Left forelimb (tissue), 1 donor: ENCODE measurements at regions not wholly inside any gene's neighbourhood (a gene's known extent, or its start where the extent isn't known, plus 50 kb on each side); places are given as distances from the start of the nearest gene placed in this dataset.
A peak's percentile ranks its signal among the peaks of the same experiment; 100 is the strongest.
"Not testable (repeated sequence)": the region's sequence is repeated elsewhere in the genome, so short reads cannot be mapped to it uniquely, and the experiment has no call there.

Source experiments
- DNase-seq: peaks from one replicate; pipeline ENCODE4 v3.0.0-alpha.2; 2018; ENCODE audit warnings: low spot score

- no peak for DNase-seq
Measured at GRCh38 chr5:90285581-90285980, 124.0 kb downstream of the CETN3 start.

GRCh38 chr5:90284375-90284774 lies 125.2 kb downstream of the CETN3 start:
- DNase-seq = no peak

- DNase-seq = no peak
Measured at GRCh38 chr5:90279091-90279490, 130.5 kb downstream of the CETN3 start.

DNA sequence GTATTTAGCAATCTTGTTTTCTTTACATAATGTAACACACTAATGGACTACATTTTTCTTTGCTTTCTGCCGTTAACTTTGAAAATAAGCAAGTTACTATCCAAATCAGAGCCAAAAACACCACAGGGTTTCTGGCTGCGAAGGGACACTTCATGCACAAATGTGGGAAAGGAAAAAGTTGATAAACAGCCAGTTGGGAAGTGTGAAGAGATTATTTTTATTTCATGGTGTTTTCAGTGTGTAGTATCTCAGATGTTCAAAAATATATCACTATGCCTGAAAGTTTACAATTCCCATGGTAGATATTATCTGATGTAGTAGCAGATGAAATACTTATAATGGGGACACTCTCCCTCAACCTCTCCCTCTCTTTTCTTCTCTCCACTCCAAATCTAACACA lies 135.3 kb downstream of the CETN3 start:
- no peak for DNase-seq

DNA sequence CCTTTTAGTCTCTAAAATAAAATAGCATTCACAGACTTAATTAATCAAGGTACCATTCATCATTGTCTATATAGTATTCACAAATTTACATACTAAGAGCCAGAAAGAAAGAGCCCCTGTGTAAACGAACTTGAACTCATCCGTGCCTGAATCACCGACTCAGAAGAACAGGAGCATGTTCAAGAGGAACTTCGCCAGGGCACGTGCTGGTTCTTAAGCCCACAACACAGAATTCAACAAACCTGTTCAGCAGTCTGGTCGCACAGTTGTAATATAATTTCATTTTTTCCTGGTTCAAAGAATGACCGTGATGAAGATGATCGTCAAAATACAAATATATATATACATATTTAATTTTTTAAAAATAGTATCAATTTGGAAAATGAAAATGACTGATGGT lies 141.9 kb downstream of the CETN3 start:
- DNase-seq = no peak

DNA sequence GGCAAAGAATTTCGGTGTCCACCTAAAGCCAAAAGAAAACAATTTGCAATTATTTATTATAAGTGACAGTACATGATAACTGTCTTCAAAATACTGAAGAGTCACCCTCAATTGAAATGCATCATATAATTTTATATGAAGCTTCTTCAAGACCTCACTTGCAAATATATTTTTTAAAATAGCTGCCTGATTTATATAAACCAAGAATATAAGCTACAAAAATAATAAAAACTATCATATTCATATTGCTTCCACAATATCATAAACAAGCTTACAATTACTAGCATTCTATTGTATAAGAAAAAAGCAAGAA lies 144.1 kb downstream of the CETN3 start:
- no peak for DNase-seq

DNA sequence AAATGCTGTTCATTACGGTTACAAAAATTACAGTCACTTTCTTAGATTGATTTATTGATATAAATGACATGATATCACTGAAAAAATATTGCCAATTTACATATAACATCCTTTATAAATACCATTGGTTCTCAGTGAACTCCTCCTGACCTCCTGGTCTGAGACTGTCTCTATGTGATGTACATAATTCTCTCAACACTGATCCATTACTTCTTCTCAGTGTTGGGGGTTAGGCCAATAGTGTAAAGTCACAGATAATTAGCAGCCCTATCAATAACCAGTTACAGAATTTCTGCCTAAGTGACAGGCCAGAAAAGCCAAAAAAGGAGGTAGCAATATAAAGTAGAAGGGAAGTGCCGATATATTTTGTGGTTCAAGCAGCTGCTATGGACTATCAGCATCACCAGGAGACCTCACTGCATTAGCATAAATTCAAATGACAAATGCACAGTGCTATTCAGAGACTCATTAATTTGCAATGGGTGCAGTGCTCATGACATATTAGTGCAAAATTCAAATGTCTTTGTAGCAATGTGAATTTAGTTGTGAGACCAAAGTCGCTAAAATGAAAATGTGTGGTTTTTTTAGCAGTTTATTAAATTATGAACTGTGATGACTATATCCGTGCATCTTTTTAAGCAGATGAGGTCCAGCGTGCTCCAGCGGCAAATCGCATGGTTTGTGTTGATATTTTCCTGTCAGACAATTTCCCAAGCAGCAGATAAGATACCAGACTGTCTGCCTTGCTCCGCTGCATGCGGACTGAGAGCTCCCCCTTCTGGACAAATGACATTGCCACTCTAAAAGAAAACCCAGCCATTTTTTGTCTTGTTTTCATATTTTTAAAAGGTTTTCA lies 144.6 kb downstream of the CETN3 start:
- peak; percentile 70 for DNase-seq

DNA sequence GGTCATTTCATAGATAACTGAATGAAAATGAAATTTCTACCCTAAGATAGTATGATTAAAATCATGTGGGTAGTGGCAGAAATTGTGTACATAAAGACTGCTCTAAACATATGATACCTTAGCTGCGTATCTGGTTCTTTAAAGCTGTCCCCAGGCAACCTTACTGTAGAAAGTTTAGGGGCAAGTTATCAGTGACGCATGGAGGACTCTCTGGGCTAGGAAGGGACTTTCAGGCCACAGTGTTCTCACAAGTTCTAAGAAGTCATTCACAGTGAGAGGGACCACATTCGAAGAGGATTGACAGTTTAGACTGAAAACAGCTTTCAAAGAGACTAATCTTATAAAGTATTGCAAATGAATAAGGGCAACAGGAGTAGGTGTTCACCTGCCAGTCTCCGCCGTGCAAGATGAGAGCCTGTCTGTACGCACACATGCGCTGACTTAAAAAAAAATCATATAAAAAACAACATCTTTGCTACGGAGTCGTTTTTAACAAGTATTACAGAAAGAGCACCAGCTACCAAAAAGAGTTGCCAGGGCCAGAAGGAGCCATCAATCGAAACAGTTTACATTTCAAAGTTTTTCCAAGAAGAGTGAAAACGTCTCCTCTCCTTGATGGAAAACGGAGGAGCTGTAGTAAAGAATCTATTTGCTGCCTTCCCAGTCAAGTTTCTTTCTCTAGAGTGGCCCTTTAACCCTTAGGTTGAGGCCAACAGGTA lies 146.3 kb downstream of the CETN3 start:
- no peak for DNase-seq

- DNase-seq = no peak
Measured at GRCh38 chr5:90251447-90251846, 158.1 kb downstream of the CETN3 start.

- no peak for DNase-seq
Measured at GRCh38 chr5:90248640-90249039, 160.9 kb downstream of the CETN3 start.

GRCh38 chr5:90243848-90244247 lies 165.7 kb downstream of the CETN3 start:
- not testable (repeated sequence) for DNase-seq

GRCh38 chr5:90233476-90233875 lies 176.1 kb downstream of the CETN3 start:
- no peak for DNase-seq

GRCh38 chr5:90231688-90232087 lies 177.9 kb downstream of the CETN3 start:
- DNase-seq = no peak

GRCh38 chr5:90227683-90228082 lies 181.9 kb downstream of the CETN3 start:
- DNase-seq = no peak

GRCh38 chr5:90226433-90227099 lies 183.0 kb downstream of the CETN3 start:
- DNase-seq = no peak

GRCh38 chr5:90224342-90224741 lies 185.2 kb downstream of the CETN3 start:
- no peak for DNase-seq

GRCh38 chr5:90223756-90224155 lies 185.8 kb downstream of the CETN3 start:
- no peak for DNase-seq

DNA sequence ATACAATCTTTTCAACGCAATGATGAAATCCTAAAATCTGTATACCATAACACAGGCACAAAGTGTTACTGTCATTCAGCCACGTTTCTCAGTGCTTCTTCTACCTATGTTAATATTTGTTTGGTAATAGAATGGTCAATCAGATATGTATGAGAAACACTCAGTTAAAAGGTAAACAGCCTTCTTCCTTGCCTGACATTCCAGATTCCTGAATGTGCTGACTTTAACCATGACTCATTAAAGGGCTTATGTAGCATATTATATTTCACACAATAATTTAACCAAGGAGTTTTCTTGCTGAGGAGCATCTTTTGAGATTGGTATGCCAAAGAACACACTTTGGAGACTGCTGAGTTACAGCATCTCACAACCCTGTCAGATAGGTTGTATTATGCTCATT lies 187.6 kb downstream of the CETN3 start:
- DNase-seq = no peak

- DNase-seq = no peak
Measured at GRCh38 chr5:90220554-90220953, 189.0 kb downstream of the CETN3 start.

DNA sequence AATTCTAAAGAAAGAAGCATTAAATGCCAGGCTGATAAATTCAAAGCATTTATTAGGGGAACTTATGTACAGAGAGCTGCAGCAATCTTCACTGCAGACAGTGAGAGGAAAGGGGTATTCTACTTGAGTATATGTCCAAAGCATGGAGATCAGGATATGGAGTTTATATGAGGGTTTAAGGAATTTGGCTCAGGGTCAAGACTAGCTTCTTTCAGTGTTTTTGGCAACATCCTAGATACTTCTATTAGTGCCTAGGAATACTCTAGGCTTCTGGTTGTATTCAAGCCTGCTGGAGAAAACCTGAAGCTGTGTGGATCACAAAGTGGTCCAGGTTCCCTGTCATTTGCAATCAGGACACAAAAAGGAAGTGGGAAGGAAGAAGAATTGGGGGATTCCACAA lies 194.6 kb downstream of the CETN3 start:
- no peak for DNase-seq

DNA sequence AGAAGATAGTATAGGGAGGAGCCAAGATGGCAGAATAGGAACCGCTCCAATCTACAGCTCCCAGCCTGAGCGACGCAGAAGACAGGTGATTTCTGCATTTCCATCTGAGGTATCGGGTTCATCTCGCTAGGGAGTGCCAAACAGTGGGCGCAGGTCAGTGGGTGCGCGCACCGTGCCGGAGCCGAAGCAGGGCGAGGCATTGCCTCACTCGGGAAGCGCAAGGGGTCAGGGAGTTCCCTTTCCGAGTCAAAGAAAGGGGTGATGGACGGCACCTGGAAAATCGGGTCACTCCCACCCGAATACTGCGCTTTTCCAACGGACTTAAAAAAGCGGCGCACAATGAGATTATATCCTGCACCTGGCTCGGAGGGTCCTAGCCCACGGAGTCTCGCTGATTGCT lies 201.2 kb downstream of the CETN3 start:
- not testable (repeated sequence) for DNase-seq

DNA sequence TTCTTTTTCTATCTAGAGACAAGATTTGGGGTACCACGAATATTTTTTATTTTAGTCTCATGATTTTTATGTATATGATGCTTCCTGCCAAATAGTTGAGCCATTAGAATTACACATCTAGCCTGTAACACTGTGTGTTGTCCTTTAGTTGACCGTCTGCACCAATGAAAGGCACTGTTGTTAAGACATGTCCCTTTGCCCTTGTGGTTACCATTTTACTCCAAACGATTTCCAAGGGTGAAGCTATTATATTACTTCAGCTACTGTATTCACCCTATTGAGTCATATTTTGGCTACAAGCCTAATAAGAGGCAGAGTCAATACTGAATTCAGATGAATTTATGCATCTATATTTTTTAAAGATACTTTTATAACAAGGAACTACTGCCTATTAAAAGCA lies 207.6 kb downstream of the CETN3 start:
- DNase-seq = no peak

DNA sequence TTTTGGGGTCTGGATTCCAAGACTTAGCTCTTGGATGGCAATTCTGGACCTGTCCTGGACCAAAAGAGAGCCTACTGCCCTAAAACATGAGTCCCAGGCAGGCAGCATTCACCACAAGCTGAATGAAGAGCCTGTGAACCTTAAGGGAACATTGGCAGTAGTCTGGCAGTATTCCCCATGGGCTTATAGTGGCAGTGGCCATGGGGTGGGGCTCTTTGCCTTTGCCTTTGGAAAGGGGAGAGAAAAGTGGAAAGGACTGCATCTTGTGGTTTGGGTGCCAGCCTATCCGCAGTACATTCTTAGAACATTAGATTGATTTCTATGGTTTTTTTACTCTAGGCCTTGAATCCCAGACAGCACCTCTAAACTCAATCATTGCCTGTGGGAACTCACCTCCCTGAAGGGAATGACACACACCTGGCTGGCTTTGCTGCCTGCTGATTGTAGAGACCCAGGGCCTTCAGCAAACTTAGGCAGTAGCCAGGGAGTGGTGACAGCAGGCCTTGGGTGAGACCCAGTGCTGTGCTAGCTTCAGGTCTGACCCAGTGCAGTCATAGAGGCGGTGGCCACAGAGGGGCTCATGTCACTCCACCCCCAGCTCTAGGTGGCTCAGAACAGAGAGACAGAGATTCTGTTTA lies 216.3 kb downstream of the CETN3 start:
- no peak for DNase-seq
